ENCODE measurements at regions not wholly inside any gene's neighbourhood (a gene's known extent, or its start where the extent isn't known, plus 50 kb on each side); places are given as distances from the start of the nearest gene placed in this dataset.

DNA sequence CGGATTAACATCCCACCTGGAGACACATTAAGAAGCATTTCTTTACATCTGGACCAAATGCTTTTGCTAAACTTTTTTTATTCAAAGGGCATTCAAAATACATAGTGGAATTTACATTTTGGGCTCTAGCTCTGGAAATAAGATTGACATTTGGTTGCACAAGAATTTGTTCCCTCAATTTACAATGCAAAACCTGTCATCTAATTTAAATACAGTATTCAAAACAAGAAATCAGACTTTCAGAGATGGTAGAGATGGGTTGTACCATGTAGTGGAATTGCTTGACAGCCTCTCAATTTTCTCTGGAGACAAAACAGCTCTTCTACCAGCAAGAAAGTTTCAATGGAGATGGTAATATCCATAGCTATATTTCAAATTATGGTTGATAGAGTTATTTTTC, 275.8 kb downstream of the ATP23 start:
- no peak overlapping the region for H3K27ac Mint-ChIP-seq (ENCODE audit: low read depth, unreplicated experiment)
- POLR2A ChIA-PET, result no interaction called here
- TF ChIP-seq, protein P1, sequence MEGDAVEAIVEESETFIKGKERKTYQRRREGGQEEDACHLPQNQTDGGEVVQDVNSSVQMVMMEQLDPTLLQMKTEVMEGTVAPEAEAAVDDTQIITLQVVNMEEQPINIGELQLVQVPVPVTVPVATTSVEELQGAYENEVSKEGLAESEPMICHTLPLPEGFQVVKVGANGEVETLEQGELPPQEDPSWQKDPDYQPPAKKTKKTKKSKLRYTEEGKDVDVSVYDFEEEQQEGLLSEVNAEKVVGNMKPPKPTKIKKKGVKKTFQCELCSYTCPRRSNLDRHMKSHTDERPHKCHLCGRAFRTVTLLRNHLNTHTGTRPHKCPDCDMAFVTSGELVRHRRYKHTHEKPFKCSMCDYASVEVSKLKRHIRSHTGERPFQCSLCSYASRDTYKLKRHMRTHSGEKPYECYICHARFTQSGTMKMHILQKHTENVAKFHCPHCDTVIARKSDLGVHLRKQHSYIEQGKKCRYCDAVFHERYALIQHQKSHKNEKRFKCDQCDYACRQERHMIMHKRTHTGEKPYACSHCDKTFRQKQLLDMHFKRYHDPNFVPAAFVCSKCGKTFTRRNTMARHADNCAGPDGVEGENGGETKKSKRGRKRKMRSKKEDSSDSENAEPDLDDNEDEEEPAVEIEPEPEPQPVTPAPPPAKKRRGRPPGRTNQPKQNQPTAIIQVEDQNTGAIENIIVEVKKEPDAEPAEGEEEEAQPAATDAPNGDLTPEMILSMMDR (IDR thresholded peaks at IDR 0.05; ENCODE audit: unreplicated experiment), result no peak
- H3K4me1 Mint-ChIP-seq (ENCODE audit: insufficient read depth, unreplicated experiment), result peaks cover 3% of the 10 kb centered on the region
- intact Hi-C loops (cut with micrococcal nuclease), result no loop called here
- no peak overlapping the region for H3K4me3 Mint-ChIP-seq (ENCODE audit: unreplicated experiment)
- CTCF ChIA-PET, result no interaction called here
- no peaks in the 10 kb centered on the region for H3K27me3 Mint-ChIP-seq (ENCODE audit: insufficient read depth, unreplicated experiment)
- BruUV-seq (replicated peaks), result no TSS peak
- H3K9me3 Mint-ChIP-seq (ENCODE audit: unreplicated experiment), result no peaks in the 10 kb centered on the region
- no peak for DNase-seq (ENCODE audit: unreplicated experiment)
- H3K36me3 Mint-ChIP-seq (ENCODE audit: insufficient read depth, unreplicated experiment), result no peaks in the 10 kb centered on the region

- BruUV-seq (replicated peaks), result no TSS peak
These were observed 283.3 kb downstream of the ATP23 start for GRCh38 chr12:58224536-58225105.

GRCh38 chr12:58225203-58225877, 284.0 kb downstream of the ATP23 start:
- ChIA-PET CTCF (interaction anchor here (0.7 kb wide), 1 partner anchor 1581 kb away, joined by 3 read pairs; no protein-coding TSS in a partner anchor), POLR2A (no interaction called here)
- Mint-ChIP-seq H3K36me3 (ENCODE audit: insufficient read depth, unreplicated experiment) (no peaks in the 10 kb centered on the region), H3K9me3 (ENCODE audit: unreplicated experiment) (no peaks in the 10 kb centered on the region), H3K4me3 (ENCODE audit: unreplicated experiment) (no peak overlapping the region), H3K4me1 (ENCODE audit: insufficient read depth, unreplicated experiment) (no peaks in the 10 kb centered on the region), H3K27ac (ENCODE audit: low read depth, unreplicated experiment) (no peak overlapping the region), H3K27me3 (ENCODE audit: insufficient read depth, unreplicated experiment) (no peaks in the 10 kb centered on the region)
- no peak for DNase-seq (ENCODE audit: unreplicated experiment)
- TF ChIP-seq, protein P1 (IDR thresholded peaks at IDR 0.05; ENCODE audit: unreplicated experiment), result no peak
- intact Hi-C loops (cut with micrococcal nuclease), result no loop called here
- no TSS peak for BruUV-seq (replicated peaks)

More at GRCh38 chr12:58224536-58225105, 283.3 kb downstream of the ATP23 start:
- ChIA-PET POLR2A (no interaction called here), CTCF (interaction anchor here (0.7 kb wide), 2 partner anchors 119 to 1582 kb away, joined by 3 read pairs; no protein-coding TSS in a partner anchor)
- no peaks in the 10 kb centered on the region for H3K9me3 Mint-ChIP-seq (ENCODE audit: unreplicated experiment)
- intact Hi-C loops (cut with micrococcal nuclease), result no loop called here
- no peak overlapping the region for H3K27ac Mint-ChIP-seq (ENCODE audit: low read depth, unreplicated experiment)
- TF ChIP-seq, protein P1 (IDR thresholded peaks at IDR 0.05; ENCODE audit: unreplicated experiment), result no peak
- no peaks in the 10 kb centered on the region for H3K27me3 Mint-ChIP-seq (ENCODE audit: insufficient read depth, unreplicated experiment)
- no peak for DNase-seq (ENCODE audit: unreplicated experiment)
- H3K4me1 Mint-ChIP-seq (ENCODE audit: insufficient read depth, unreplicated experiment), result no peaks in the 10 kb centered on the region
- H3K4me3 Mint-ChIP-seq (ENCODE audit: unreplicated experiment), result no peak overlapping the region
- H3K36me3 Mint-ChIP-seq (ENCODE audit: insufficient read depth, unreplicated experiment), result no peaks in the 10 kb centered on the region

DNA sequence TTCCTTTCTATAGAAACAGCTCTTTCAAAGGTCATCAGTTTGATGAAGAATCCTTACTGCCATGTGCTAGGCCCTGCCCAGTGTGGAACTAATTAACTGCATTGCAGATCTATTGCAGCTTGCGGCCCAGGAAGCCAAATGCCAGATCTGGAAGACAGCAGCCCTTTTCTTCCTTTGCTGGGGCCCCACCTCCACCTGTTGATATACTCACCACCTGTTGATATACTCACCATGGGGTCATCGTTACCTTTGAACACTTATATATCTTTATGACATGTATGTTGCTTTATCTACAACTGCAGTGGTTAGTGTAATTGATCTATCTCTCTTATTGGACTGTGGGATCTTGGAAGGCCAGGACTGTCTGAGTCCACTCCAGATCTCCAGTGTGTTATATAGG, 292.5 kb downstream of the ATP23 start:
- intact Hi-C loops (cut with micrococcal nuclease), result no loop called here
- no peaks in the 10 kb centered on the region for H3K9me3 Mint-ChIP-seq (ENCODE audit: unreplicated experiment)
- BruUV-seq (replicated peaks), result no TSS peak
- H3K27ac Mint-ChIP-seq (ENCODE audit: low read depth, unreplicated experiment), result no peak overlapping the region
- POLR2A ChIA-PET, result no interaction called here
- no peak overlapping the region for H3K4me3 Mint-ChIP-seq (ENCODE audit: unreplicated experiment)
- TF ChIP-seq, protein P1 (IDR thresholded peaks at IDR 0.05; ENCODE audit: unreplicated experiment), result no peak
- no peak for DNase-seq (ENCODE audit: unreplicated experiment)
- H3K4me1 Mint-ChIP-seq (ENCODE audit: insufficient read depth, unreplicated experiment), result no peaks in the 10 kb centered on the region
- no peaks in the 10 kb centered on the region for H3K27me3 Mint-ChIP-seq (ENCODE audit: insufficient read depth, unreplicated experiment)
- CTCF ChIA-PET, result no interaction called here
- H3K36me3 Mint-ChIP-seq (ENCODE audit: insufficient read depth, unreplicated experiment), result no peaks in the 10 kb centered on the region

Data from MCF 10A (cell line).